ELF-1 (cell line): ENCODE measurements at regions not wholly inside any gene's neighbourhood (a gene's known extent, or its start where the extent isn't known, plus 50 kb on each side); places are given as distances from the start of the nearest gene placed in this dataset.

ENCODE experiments used
- DNase-seq: peaks from one replicate; pipeline ENCODE4 v3.0.0-alpha.2; 2016; ENCODE audit warnings: low read depth, low spot score

GRCh38 chr10:61547297-61547696, 94.1 kb upstream of the TMEM26 start:
- no peak for DNase-seq

DNA sequence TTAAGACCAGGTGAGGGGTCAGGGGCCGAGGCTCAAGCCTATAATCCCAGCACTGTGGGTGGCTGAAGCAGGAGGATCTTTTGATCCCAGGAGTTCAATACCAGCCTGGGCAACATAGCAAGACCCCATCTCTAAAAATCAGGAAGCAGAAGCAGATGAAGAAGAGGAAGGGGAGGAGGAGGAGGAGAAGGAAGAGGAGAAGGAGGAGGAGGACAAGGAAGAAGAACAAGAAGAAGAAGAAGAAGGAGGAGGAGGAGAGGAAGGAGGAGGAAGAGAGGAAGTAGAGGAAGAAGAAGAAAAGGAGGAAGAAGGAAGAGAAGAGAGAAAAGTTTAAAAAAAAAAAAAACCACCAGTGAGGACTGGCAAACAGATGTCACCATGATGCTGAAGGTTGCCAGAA, 92.0 kb upstream of the TMEM26 start:
- DNase-seq: no peak

DNA sequence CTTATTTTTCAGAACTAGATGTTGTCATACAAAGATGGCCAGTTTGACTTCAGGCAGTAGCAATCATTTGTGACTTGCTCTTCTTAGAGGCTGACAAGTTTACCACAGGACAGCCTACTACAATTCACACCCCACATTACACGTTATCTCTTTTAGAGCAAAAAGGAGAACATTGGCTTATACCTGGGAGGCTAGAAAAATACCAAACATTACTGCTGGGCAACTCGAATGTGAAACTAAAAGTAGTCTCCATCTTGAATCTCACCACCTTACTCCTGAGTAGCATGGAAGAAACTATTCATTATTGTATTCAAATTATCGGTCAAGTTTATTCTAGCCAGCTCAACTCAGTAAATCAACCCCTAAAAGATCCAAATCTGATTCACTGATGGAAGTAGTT, 90.7 kb upstream of the TMEM26 start:
- no peak for DNase-seq

DNA sequence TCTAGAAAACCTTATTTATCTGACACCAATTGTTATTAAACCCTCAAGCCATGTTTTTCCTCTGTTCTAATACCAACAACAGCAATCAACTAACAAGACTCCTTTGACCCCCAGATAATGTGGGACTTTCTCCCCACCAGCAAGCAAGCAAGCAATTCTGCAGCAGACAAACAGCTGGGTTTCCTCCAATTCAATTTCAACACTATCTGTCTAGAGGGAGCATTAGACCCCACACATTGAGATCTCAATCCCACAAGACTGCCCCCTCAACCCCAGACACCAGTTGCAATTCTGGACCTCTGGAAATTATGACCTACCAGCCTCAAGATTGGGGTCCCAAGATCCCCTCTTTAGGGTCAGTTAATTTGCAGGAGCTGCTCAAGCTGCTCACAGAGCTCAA, 89.4 kb upstream of the TMEM26 start:
- no peak for DNase-seq

DNA sequence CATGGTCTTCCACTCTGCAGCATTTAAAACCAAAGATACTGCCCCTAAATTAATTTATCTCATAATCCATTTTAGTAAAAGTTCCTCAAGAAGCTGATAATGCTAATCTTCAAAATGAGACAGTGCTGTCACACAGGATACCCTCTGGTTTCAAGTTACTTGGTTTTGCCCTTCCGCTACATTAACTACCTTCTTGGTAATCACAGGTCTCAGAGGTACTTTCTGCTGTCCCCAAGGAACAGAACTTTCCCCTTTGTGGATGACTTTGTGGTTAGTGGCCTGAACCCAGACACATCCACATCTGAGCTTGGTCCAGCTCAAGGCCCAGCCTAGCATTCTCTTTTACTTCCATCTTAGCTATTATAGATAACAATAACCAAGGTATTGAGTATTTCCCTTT, 88.8 kb upstream of the TMEM26 start:
- DNase-seq: no peak

DNA sequence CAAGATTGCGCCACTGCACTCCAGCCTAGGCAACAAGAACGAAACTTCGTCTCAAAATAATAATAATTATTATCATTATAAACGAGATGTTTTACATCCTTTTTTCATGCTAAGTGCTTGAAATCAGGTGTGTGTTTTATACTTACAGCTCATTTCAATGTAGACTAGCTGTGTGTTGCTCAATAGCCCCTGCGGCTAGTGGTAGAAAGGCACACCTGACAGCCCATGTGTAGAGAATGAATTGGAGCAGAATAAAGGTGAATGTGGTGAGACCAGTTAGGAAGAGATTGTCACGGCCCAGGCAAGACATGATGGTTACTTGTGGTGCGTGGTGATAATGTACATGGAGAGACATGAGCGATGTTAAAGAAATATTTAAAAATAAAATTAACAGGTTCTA, 86.7 kb upstream of the TMEM26 start:
- no peak for DNase-seq

- no peak for DNase-seq
Measured at GRCh38 chr10:61529208-61529607, 76.0 kb upstream of the TMEM26 start.

GRCh38 chr10:61503051-61503450, 49.9 kb upstream of the TMEM26 start:
- no peak for DNase-seq
